B cell (primary cell): ENCODE measurements at regions not wholly inside any gene's neighbourhood (a gene's known extent, or its start where the extent isn't known, plus 50 kb on each side); places are given as distances from the start of the nearest gene placed in this dataset.

ENCODE experiments used
- ATAC-seq: fragments of 200-7000 bp; cut with Tn5 transposase; one replicate; pipeline ENCODE4 v1.10.0; 2021; ENCODE audit warnings: low read depth, mild to moderate bottlenecking, moderate number of reproducible peaks, moderate library complexity
- CTCF ChIA-PET: fragments of 350-600 bp; sonication (Branson Sonifier 250); formaldehyde crosslinking; loops from one replicate; lab custom pipeline; 2021; ENCODE audit warnings: antibody characterized with exemption, inconsistent platforms; lab: Charles Lee
- POLR2A ChIA-PET: fragments of 350-600 bp; sonication (Branson Sonifier 250); formaldehyde crosslinking; loops from one replicate; lab custom pipeline; 2021; ENCODE audit warnings: antibody characterized with exemption; lab: Charles Lee
- DNase-seq: peaks from one replicate; pipeline ENCODE4 v3.0.0; 2013
- H2AFZ ChIP-seq: 2 replicates; pipeline ENCODE4 v1.6.1; 2012; ENCODE audit warnings: mild to moderate bottlenecking, low read depth, low read length; ENCODE audit not compliant: insufficient read depth, poor library complexity, severe bottlenecking
- H3K27ac ChIP-seq, 2 donors: 1 replicate in 1 of 2; 2 replicates in 1 of 2; pipeline ENCODE4 v1.5.1; 2012 to 2013; ENCODE audit warnings: low read length in 2 of 2, mild to moderate bottlenecking in 2 of 2, moderate library complexity in 1 of 2
- H3K27me3 ChIP-seq, 4 experiments: fragments of 200-600 bp in 1 of 4; sonication (generic) in 1 of 4; replicated peaks in 1 of 4; 1 replicate in 2 of 4; 2 replicates in 2 of 4; pipeline versions ENCODE4 v1.6.1 to v1.7.0; 2013 to 2016; ENCODE audit warnings: low read length in 3 of 4, mild to moderate bottlenecking in 2 of 4, mixed read lengths in 1 of 4, moderate library complexity in 1 of 4; ENCODE audit not compliant: insufficient read depth in 4 of 4, control insufficient read depth in 3 of 4; ENCODE audit errors: control extremely low read depth in 1 of 4
- H3K36me3 ChIP-seq, 2 experiments: replicated peaks in 1 of 2; 1 replicate in 1 of 2; 2 replicates in 1 of 2; pipeline versions ENCODE4 v1.6.1 to v1.7.1; 2013; ENCODE audit warnings: low read length in 1 of 2; ENCODE audit not compliant: insufficient read depth in 2 of 2, control insufficient read depth in 1 of 2; ENCODE audit errors: control extremely low read depth in 1 of 2, extremely low read depth in 1 of 2
- H3K4me1 ChIP-seq, 2 donors: fragments of 200-600 bp in 1 of 2; sonication (generic) in 1 of 2; 1 replicate in 1 of 2; 2 replicates in 1 of 2; pipeline versions ENCODE4 v1.5.1 to v1.6.1; 2013 to 2017; ENCODE audit warnings: low read length in 2 of 2; ENCODE audit not compliant: control insufficient read depth in 2 of 2, insufficient read depth in 2 of 2
- H3K4me2 ChIP-seq: replicated peaks from 2 replicates; pipeline ENCODE3; 2012; ENCODE audit warnings: mild to moderate bottlenecking, low read depth, low read length; ENCODE audit not compliant: poor library complexity, severe bottlenecking
- H3K4me3 ChIP-seq, 5 experiments: fragments of 200-600 bp in 1 of 5; sonication (generic) in 1 of 5; 1 replicate in 3 of 5; 2 replicates in 2 of 5; pipeline versions ENCODE4 v1.5.1 to v1.7.0; 2011 to 2016; ENCODE audit warnings: low read length in 4 of 5, mild to moderate bottlenecking in 4 of 5, low read depth in 2 of 5, control low read depth in 1 of 5, moderate library complexity in 1 of 5; ENCODE audit not compliant: insufficient read depth in 1 of 5; ENCODE audit errors: control extremely low read depth in 1 of 5, extremely low read depth in 1 of 5
- H3K79me2 ChIP-seq: fragments of 200-600 bp; sonication (generic); one replicate; pipeline ENCODE4 v1.6.0; 2016; ENCODE audit warnings: low read length; ENCODE audit not compliant: control insufficient read depth, insufficient read depth
- H3K9ac ChIP-seq: fragments of 200-600 bp; sonication (generic); 2 replicates; pipeline ENCODE4 v1.6.1; 2017; ENCODE audit warnings: mild to moderate bottlenecking, low read length, moderate library complexity
- H3K9me3 ChIP-seq, 3 donors: one replicate each; pipeline versions ENCODE4 v1.6.1 to v1.7.1; 2013; ENCODE audit warnings: low read length in 2 of 3; ENCODE audit not compliant: control insufficient read depth in 2 of 3, insufficient read depth in 1 of 3; ENCODE audit errors: control extremely low read depth in 1 of 3
- H4K20me1 ChIP-seq: 2 replicates; pipeline ENCODE4 v1.6.0; 2012; ENCODE audit warnings: mild to moderate bottlenecking, low read length; ENCODE audit not compliant: insufficient read depth, control insufficient read depth, poor library complexity, severe bottlenecking
- H3K27ac Mint-ChIP-seq: one replicate; pipeline ENCODE4 v1.8.0; 2021; ENCODE audit warnings: mixed read lengths
- H3K27me3 Mint-ChIP-seq: one replicate; pipeline ENCODE4 v1.8.0; 2021; ENCODE audit warnings: mixed read lengths
- H3K4me1 Mint-ChIP-seq: one replicate; pipeline ENCODE4 v1.8.0; 2021; ENCODE audit warnings: mixed read lengths
- H3K4me3 Mint-ChIP-seq: one replicate; pipeline ENCODE4 v1.8.0; 2021; ENCODE audit warnings: mixed read lengths
- H3K9me3 Mint-ChIP-seq: one replicate; pipeline ENCODE4 v1.8.0; 2022; ENCODE audit warnings: mixed read lengths; ENCODE audit not compliant: insufficient read depth
- EZH2 ChIP-seq: IDR thresholded peaks from 2 replicates; pipeline ENCODE4 v1.6.1; 2012; ENCODE audit warnings: borderline replicate concordance, low read depth, mild to moderate bottlenecking, moderate library complexity, low read length; ENCODE audit not compliant: insufficient read depth, poor library complexity, severe bottlenecking
- WGBS: methylation state at CpG from one replicate; pipeline ENCODE4 v1.1.5; 2013; ENCODE audit warnings: missing lambda C conversion rate; ENCODE audit not compliant: insufficient coverage; 5-methylcytosine and 5-hydroxymethylcytosine counted together
- intact Hi-C: fragments of 100-400 bp; cut with micrococcal nuclease; formaldehyde crosslinking; loops from one replicate; pipeline ENCODE4 v1.10.0; 2022
- TF ChIP-seq, protein P1 (sequence below): fragments of 200-600 bp; IDR thresholded peaks from one replicate; pipeline ENCODE4 v1.8.0; 2022; ENCODE audit warnings: antibody characterized with exemption, mild to moderate bottlenecking

DNA sequence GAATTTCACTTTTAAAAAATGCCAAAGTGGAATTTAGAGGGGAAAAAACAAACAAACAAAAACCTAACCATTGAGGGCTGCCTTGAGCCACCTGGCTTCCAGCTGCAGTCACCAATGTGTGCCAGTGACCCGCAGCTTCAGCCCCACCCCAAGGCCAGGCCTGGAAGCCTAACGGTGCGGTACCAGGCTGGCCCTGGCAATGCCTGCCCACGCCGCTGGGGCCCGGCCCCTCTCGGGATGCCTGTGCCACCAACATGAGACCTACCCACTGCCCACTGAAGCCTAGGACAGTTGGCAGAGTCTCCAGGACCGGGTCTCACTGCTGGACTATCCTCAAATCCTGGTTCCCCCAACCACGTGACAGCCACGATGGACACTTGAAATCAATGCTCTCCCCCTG, 96.6 kb downstream of the NCOR2 start:
- no peak overlapping the region for H3K4me3 Mint-ChIP-seq
- intact Hi-C loops = no loop called here
- Histone ChIP-seq H3K9ac (no peak overlapping the region), H3K4me2 (no peak overlapping the region), H3K36me3 (peaks cover 2 to 45% of the 10 kb centered on the region in 2 experiments), H2AFZ (no peak overlapping the region), H3K4me1 (peaks cover 11 to 13% of the 10 kb centered on the region in 2 donors), H3K79me2 (peaks cover 68% of the 10 kb centered on the region), H3K9me3 (peaks cover 0 to 34% (median 13%) of the 10 kb centered on the region in 3 donors), H3K4me3 (no peak overlapping the region), H3K27ac (no peak overlapping the region), H4K20me1 (peaks cover 16% of the 10 kb centered on the region), H3K27me3 (no peaks in the 10 kb centered on the region)
- POLR2A ChIA-PET = no interaction called here
- 96% methylated on average over 10 of the region's 10 CpGs for WGBS
- TF ChIP-seq, protein P1, sequence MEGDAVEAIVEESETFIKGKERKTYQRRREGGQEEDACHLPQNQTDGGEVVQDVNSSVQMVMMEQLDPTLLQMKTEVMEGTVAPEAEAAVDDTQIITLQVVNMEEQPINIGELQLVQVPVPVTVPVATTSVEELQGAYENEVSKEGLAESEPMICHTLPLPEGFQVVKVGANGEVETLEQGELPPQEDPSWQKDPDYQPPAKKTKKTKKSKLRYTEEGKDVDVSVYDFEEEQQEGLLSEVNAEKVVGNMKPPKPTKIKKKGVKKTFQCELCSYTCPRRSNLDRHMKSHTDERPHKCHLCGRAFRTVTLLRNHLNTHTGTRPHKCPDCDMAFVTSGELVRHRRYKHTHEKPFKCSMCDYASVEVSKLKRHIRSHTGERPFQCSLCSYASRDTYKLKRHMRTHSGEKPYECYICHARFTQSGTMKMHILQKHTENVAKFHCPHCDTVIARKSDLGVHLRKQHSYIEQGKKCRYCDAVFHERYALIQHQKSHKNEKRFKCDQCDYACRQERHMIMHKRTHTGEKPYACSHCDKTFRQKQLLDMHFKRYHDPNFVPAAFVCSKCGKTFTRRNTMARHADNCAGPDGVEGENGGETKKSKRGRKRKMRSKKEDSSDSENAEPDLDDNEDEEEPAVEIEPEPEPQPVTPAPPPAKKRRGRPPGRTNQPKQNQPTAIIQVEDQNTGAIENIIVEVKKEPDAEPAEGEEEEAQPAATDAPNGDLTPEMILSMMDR = no peak
- no peak for TF ChIP-seq EZH2
- peaks cover 27% of the 10 kb centered on the region for H3K4me1 Mint-ChIP-seq
- CTCF ChIA-PET = interaction anchor here (1.5 kb wide), 1 partner anchor 17 kb away, joined by 4 read pairs; no protein-coding TSS in a partner anchor
- DNase-seq (no peak), ATAC-seq (no peak)
- H3K27ac Mint-ChIP-seq = no peak overlapping the region
- no peaks in the 10 kb centered on the region for H3K27me3 Mint-ChIP-seq
- H3K9me3 Mint-ChIP-seq = peaks cover 7% of the 10 kb centered on the region

GRCh38 chr12:124470139-124470538, 97.3 kb downstream of the NCOR2 start:
- TF ChIP-seq, protein P1 = no peak
- no peak for TF ChIP-seq EZH2
- Histone ChIP-seq H3K36me3 (peaks cover 2 to 51% of the 10 kb centered on the region in 2 experiments), H3K4me3 (no peak overlapping the region), H4K20me1 (peaks cover 18% of the 10 kb centered on the region), H3K27me3 (no peaks in the 10 kb centered on the region), H2AFZ (no peak overlapping the region), H3K9me3 (peaks cover 0 to 29% (median 13%) of the 10 kb centered on the region in 3 donors), H3K9ac (no peak overlapping the region), H3K4me2 (no peak overlapping the region), H3K79me2 (peaks cover 68% of the 10 kb centered on the region), H3K27ac (no peak overlapping the region), H3K4me1 (peaks cover 17 to 19% of the 10 kb centered on the region in 2 donors)
- DNase-seq (no peak), ATAC-seq (no peak)
- peak overlapping the region; percentile 12 for H3K27ac Mint-ChIP-seq
- ChIA-PET CTCF (interaction anchor here (1.4 to 1.5 kb wide), 2 partner anchors 13 to 17 kb away, joined by 4 read pairs; no protein-coding TSS in a partner anchor), POLR2A (interaction anchor here (0.7 kb wide), 1 partner anchor 451 kb away, joined by 4 read pairs; no protein-coding TSS in a partner anchor)
- WGBS = 100% methylated on average over 2 of the region's 5 CpGs
- no peaks in the 10 kb centered on the region for H3K27me3 Mint-ChIP-seq
- intact Hi-C loops = no loop called here
- H3K4me1 Mint-ChIP-seq = peaks cover 32% of the 10 kb centered on the region
- no peak overlapping the region for H3K4me3 Mint-ChIP-seq
- peaks cover 7% of the 10 kb centered on the region for H3K9me3 Mint-ChIP-seq
